GM23338 (cell line): ENCODE measurements at regions not wholly inside any gene's neighbourhood (a gene's known extent, or its start where the extent isn't known, plus 50 kb on each side); places are given as distances from the start of the nearest gene placed in this dataset.

Experiments used
- CREB1 ChIP-seq: fragments of 250-450 bp; sonication (Bioruptor Pico); IDR thresholded peaks from 2 replicates; pipeline ENCODE4 v1.5.0; 2020; ENCODE audit warnings: low read depth, mild to moderate bottlenecking, moderate library complexity
- CTCF ChIP-seq, 2 experiments: fragments of 200-600 bp in 1 of 2; sonication (generic) in 1 of 2; conservative IDR thresholded peaks; 2 replicates each; pipeline versions ENCODE4 v1.5.1 to v1.6.1; 2016 to 2017; ENCODE audit warnings: antibody characterized with exemption in 2 of 2, low read depth in 2 of 2, mild to moderate bottlenecking in 2 of 2, moderate library complexity in 1 of 2
- EZH2 ChIP-seq: fragments of 200-600 bp; sonication (generic); IDR thresholded peaks from one replicate; pipeline ENCODE4 v1.8.0; 2017; ENCODE audit warnings: antibody characterized with exemption, mild to moderate bottlenecking, low read depth; ENCODE audit not compliant: unreplicated experiment
- EZH2phosphoT487 ChIP-seq: fragments of 200-600 bp; sonication (generic); IDR thresholded peaks from one replicate; pipeline ENCODE4 v1.8.1; 2018; ENCODE audit warnings: antibody characterized with exemption; ENCODE audit not compliant: unreplicated experiment
- JUNB ChIP-seq: IDR thresholded peaks from one replicate; pipeline ENCODE4 v1.6.1; 2016; ENCODE audit warnings: antibody characterized with exemption; ENCODE audit not compliant: unreplicated experiment
- POLR2AphosphoS5 ChIP-seq: IDR thresholded peaks from 2 replicates; pipeline ENCODE4 v1.6.1; 2016; ENCODE audit warnings: antibody characterized with exemption, low read depth
- REST ChIP-seq: IDR thresholded peaks from one replicate; pipeline ENCODE4 v1.6.1; 2018; ENCODE audit warnings: antibody characterized with exemption; ENCODE audit not compliant: unreplicated experiment
- ZNF331 ChIP-seq: fragments of 250-450 bp; sonication (Bioruptor Pico); IDR thresholded peaks from 2 replicates; pipeline ENCODE4 v1.5.0; 2020; ENCODE audit warnings: low read depth, mild to moderate bottlenecking, moderate library complexity
- ZNF462 ChIP-seq: fragments of 250-450 bp; sonication (Bioruptor Pico); IDR thresholded peaks from 2 replicates; pipeline ENCODE4 v1.5.0; 2020; ENCODE audit warnings: mild to moderate bottlenecking, moderate library complexity

- TF ChIP-seq CTCF (conservative IDR thresholded peaks at IDR 0.05; ENCODE audit: low read depth in 2 of 2) (no peak), CREB1 (no peak), EZH2 (no peak), ZNF331 (CRISPR knock-in tag) (no peak), REST (no peak), POLR2AphosphoS5 (no peak), ZNF462 (CRISPR knock-in tag) (no peak), JUNB (no peak), EZH2phosphoT487 (no peak)
These were observed 382.1 kb upstream of the TSHZ2 start for GRCh38 chr20:52590100-52590499.
